SK-N-SH treated with all-trans-retinoic acid at 6 μM for 48 hours (cell line): ENCODE measurements at regions not wholly inside any gene's neighbourhood (a gene's known extent, or its start where the extent isn't known, plus 50 kb on each side); places are given as distances from the start of the nearest gene placed in this dataset.

Source experiments
- CSDC2 ChIP-seq: fragments of 250-450 bp; sonication (Bioruptor Pico); IDR thresholded peaks from 2 replicates; pipeline ENCODE4 v1.5.0; 2020; ENCODE audit warnings: mild to moderate bottlenecking, moderate library complexity
- PATZ1 ChIP-seq: fragments of 250-450 bp; sonication (Bioruptor Pico); IDR thresholded peaks from 2 replicates; pipeline ENCODE4 v1.8.0; 2020; ENCODE audit warnings: mild to moderate bottlenecking, moderate library complexity, borderline replicate concordance
- ZFP3 ChIP-seq: fragments of 250-450 bp; sonication (Bioruptor Pico); IDR thresholded peaks from 2 replicates; pipeline ENCODE4 v1.5.0; 2020; ENCODE audit warnings: mild to moderate bottlenecking, moderate library complexity
- ZFP30 ChIP-seq: fragments of 450-650 bp; formaldehyde crosslinking; IDR thresholded peaks from 2 replicates; pipeline ENCODE4 v1.5.0; 2022; ENCODE audit warnings: mild to moderate bottlenecking, moderate library complexity
- ZNF565 ChIP-seq: fragments of 450-650 bp; formaldehyde crosslinking; conservative IDR thresholded peaks from 2 replicates; pipeline ENCODE4 v1.5.0; 2020; ENCODE audit warnings: low read depth, mild to moderate bottlenecking, moderate library complexity

- no peak for TF ChIP-seq CSDC2 (CRISPR knock-in tag)
- no peak for TF ChIP-seq ZFP30 (CRISPR knock-in tag)
- no peak for TF ChIP-seq ZNF565
- no peak for TF ChIP-seq PATZ1 (CRISPR knock-in tag)
- no peak for TF ChIP-seq ZFP3 (CRISPR knock-in tag)
Measured at GRCh38 chr13:33707449-33707848, 110.5 kb upstream of the RFC3 start.
